ENCODE measurements at regions not wholly inside any gene's neighbourhood (a gene's known extent, or its start where the extent isn't known, plus 50 kb on each side); places are given as distances from the start of the nearest gene placed in this dataset.

DNA sequence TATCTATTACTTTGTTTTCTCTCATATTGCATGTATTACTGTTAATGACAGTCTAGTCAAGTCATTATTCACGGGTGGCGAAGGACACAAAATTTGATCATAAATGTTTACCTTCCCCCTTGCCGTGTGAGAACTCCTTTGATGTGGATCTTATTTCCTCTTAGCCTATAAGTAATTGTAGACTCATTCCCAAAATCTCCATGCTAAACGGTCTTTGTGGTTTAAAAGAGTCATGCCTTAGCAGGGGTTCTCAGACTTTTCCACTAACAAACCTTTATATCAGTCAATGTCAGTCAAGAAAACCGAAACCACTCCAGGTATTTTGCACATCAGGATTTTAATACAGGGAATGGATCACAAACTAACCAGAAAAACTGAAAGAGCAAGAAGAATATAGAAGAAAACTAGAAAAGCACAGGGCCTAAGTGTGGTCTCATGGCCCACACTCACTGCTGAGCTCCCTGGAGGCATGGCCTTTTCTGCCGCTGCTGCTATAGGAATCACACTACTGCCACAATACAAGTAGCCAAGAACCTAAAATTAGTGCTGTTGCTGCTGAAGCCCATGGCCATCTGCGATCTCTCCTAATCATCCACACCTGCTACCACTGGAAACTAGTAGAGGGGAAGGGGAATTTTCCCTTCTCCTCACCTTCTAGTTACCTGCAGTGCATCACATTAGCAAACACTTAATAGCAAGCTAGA, 186.0 kb upstream of the POU3F2 start:
- Histone ChIP-seq H3K4me3 (ENCODE audit: low read depth, low read length) (no peak overlapping the region), H2AFZ (ENCODE audit: low read length, unreplicated experiment) (no peak overlapping the region), H3K27ac (ENCODE audit: low read depth, low read length) (no peak overlapping the region), H3K79me2 (ENCODE audit: control insufficient read depth, insufficient read depth, low read length, unreplicated experiment) (no peaks in the 10 kb centered on the region), H3K27me3 (ENCODE audit: insufficient read depth, low read length) (no peaks in the 10 kb centered on the region), H3K36me3 (ENCODE audit: insufficient read depth, low read length) (no peaks in the 10 kb centered on the region), H3K4me1 (ENCODE audit: control insufficient read depth, insufficient read depth, low read length, unreplicated experiment) (no peaks in the 10 kb centered on the region)

DNA sequence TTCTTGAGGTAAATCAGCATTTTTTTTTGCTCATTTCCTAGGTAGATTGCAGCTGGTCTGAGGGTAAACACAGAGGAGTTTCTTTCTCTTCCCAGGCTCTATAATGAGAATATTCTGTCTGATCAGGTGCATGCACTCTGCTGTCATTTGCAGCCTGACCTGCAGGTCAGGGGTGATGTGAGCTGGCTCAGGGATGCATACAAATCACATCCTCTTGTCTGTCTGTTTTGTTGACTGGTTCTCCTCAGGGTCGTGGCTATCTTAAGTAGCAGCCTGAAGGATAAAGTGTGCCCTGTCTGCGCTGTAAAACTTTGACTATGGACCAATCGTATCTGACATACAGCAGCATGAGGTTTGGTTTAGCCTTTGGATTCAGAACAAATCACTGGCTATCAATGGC, 183.4 kb upstream of the POU3F2 start:
- Histone ChIP-seq H2AFZ (ENCODE audit: low read length, unreplicated experiment) (no peak overlapping the region), H3K4me3 (ENCODE audit: low read depth, low read length) (no peak overlapping the region), H3K36me3 (ENCODE audit: insufficient read depth, low read length) (no peaks in the 10 kb centered on the region), H3K27ac (ENCODE audit: low read depth, low read length) (no peak overlapping the region), H3K4me1 (ENCODE audit: control insufficient read depth, insufficient read depth, low read length, unreplicated experiment) (no peaks in the 10 kb centered on the region), H3K27me3 (ENCODE audit: insufficient read depth, low read length) (no peaks in the 10 kb centered on the region), H3K79me2 (ENCODE audit: control insufficient read depth, insufficient read depth, low read length, unreplicated experiment) (no peaks in the 10 kb centered on the region)

DNA sequence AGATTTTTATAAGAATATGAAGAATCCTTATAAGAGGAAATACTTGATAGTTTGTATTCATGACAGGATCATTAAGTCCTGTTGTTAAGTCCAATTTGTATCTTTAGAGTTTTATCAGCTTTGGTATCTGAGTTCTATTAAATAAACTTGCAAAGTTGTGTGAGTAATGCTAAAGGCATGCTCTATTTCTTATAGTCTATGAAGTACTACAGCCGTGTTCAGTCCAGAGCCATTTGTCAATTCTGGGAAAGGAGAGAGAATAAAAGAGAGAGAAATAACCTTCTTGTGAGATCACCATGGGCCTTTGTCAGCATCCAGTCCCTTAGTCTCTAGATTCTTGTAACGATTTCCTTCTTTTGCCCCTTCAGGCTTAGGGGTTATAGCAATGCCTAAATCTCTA, 181.2 kb upstream of the POU3F2 start:
- Histone ChIP-seq H3K79me2 (ENCODE audit: control insufficient read depth, insufficient read depth, low read length, unreplicated experiment) (no peaks in the 10 kb centered on the region), H3K4me3 (ENCODE audit: low read depth, low read length) (no peak overlapping the region), H3K27ac (ENCODE audit: low read depth, low read length) (no peak overlapping the region), H3K4me1 (ENCODE audit: control insufficient read depth, insufficient read depth, low read length, unreplicated experiment) (no peaks in the 10 kb centered on the region), H3K36me3 (ENCODE audit: insufficient read depth, low read length) (no peaks in the 10 kb centered on the region), H2AFZ (ENCODE audit: low read length, unreplicated experiment) (no peak overlapping the region), H3K27me3 (ENCODE audit: insufficient read depth, low read length) (no peaks in the 10 kb centered on the region)

DNA sequence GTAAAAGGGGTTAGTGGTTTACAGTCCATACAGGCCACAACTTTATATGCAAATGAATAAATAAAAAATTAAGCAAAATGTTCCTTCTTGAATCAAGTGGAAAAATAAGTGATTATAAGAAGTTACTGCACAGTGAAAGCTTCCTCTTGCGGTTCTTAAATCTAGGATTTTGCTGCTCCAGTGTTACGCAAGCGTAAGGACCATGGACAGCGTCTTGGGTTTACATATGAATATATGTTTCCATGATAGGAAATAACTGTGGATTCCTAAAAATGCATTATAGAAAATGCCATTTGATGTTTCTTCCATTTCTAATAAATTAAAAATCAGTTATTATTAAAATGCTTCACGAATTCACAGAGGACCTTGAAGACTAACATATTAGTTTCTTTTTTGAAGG, 176.6 kb upstream of the POU3F2 start:
- no peaks in the 10 kb centered on the region for H3K36me3 ChIP-seq (ENCODE audit: insufficient read depth, low read length)
- no peaks in the 10 kb centered on the region for H3K27me3 ChIP-seq (ENCODE audit: insufficient read depth, low read length)
- H3K79me2 ChIP-seq (ENCODE audit: control insufficient read depth, insufficient read depth, low read length, unreplicated experiment), result no peaks in the 10 kb centered on the region
- no peaks in the 10 kb centered on the region for H3K4me1 ChIP-seq (ENCODE audit: control insufficient read depth, insufficient read depth, low read length, unreplicated experiment)
- H3K4me3 ChIP-seq (ENCODE audit: low read depth, low read length), result no peak overlapping the region
- no peak overlapping the region for H2AFZ ChIP-seq (ENCODE audit: low read length, unreplicated experiment)
- no peak overlapping the region for H3K27ac ChIP-seq (ENCODE audit: low read depth, low read length)

DNA sequence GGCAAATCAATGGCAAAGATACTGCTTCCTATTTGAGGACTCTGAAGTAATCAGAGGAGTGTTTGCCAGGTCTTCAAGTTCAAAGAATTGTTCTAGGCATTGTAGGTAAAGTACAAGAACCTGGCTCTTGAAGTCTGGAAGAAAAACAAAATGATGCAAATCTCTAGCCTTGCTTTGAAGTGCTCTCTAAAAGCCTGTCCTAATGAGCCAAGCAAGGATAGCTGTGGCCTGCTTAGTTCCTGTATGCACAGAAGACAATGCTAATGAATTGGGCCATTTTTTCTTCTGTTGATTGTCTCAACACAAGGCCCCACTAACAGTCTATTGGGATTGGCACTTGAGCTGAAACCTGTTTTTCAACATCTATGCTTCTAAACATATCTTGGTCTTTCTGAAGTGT, 165.0 kb upstream of the POU3F2 start:
- Histone ChIP-seq H3K4me1 (ENCODE audit: control insufficient read depth, insufficient read depth, low read length, unreplicated experiment) (no peaks in the 10 kb centered on the region), H3K27me3 (ENCODE audit: insufficient read depth, low read length) (no peaks in the 10 kb centered on the region), H3K36me3 (ENCODE audit: insufficient read depth, low read length) (no peaks in the 10 kb centered on the region), H3K79me2 (ENCODE audit: control insufficient read depth, insufficient read depth, low read length, unreplicated experiment) (no peaks in the 10 kb centered on the region), H3K27ac (ENCODE audit: low read depth, low read length) (no peak overlapping the region), H2AFZ (ENCODE audit: low read length, unreplicated experiment) (no peak overlapping the region), H3K4me3 (ENCODE audit: low read depth, low read length) (no peak overlapping the region)

DNA sequence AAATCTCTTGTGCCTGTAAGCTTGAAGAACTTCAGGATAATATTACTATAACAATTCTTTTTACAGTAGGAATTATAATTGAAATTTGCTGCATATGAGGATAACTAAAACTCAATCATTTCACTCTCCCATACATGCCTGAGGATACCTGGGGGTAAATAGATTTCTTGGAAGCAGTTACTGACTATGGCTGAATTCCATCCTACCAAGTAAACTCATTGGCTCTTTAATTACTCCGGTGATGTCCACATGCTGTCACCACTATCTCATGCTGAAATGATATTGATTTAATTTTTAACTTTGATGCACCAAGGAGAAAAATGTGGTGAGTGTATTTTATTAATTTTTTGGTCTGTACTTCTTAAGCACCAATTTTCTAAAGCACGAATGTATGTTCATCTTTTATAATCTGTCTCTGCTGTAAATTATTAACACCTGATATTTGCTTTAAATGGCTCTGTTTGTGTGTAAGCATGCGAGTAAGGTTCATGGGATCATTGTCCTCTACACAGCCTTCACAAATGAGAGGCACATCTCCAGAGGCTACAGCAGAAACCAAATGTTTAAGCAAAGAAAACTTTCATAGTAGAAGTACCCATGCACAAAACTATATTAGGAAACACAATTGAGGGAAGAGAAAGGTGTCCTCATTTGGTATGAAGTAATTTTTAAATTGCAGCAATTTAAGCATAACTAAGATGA, 164.2 kb upstream of the POU3F2 start:
- H3K27ac ChIP-seq (ENCODE audit: low read depth, low read length), result no peak overlapping the region
- no peak overlapping the region for H2AFZ ChIP-seq (ENCODE audit: low read length, unreplicated experiment)
- no peaks in the 10 kb centered on the region for H3K4me1 ChIP-seq (ENCODE audit: control insufficient read depth, insufficient read depth, low read length, unreplicated experiment)
- no peak overlapping the region for H3K4me3 ChIP-seq (ENCODE audit: low read depth, low read length)
- H3K36me3 ChIP-seq (ENCODE audit: insufficient read depth, low read length), result no peaks in the 10 kb centered on the region
- H3K27me3 ChIP-seq (ENCODE audit: insufficient read depth, low read length), result no peaks in the 10 kb centered on the region
- no peaks in the 10 kb centered on the region for H3K79me2 ChIP-seq (ENCODE audit: control insufficient read depth, insufficient read depth, low read length, unreplicated experiment)

DNA sequence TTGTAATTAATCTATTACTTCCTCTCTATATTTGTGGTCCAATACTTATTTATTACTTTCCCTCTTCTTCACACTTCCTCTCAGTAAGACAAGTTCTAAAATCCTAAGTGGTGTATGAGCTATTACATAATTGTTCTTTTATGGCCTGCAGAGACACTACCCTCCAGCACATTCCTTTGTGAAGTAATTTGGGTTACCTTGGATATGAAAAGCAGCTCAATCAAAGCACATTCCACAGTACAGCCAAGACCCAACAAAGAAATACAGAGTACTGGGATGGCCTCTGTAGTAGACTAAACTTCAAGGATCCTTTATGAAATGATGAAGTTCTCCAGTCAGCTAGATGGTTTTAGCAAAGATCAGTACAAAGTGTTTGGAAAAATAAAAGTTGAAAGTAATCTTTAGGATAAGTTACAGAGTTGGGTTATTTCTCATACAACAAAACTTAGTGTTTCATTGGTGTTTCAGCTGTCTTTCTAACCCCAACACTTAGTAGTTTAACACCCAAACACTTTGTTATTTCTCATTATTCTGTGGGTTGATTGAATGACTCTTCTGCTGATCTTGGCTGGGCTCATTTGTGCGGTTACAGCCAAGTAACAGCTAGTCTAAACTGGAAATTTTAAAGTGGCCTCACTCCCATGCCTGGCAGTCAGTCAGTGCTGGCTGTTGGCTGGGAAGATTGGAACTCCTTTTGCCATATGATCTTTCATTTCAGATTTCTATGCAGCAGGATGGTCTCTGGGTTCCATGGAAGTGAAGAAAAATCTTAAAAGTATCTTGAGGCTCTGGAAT, 161.5 kb upstream of the POU3F2 start:
- Histone ChIP-seq H3K27ac (ENCODE audit: low read depth, low read length) (no peak overlapping the region), H3K36me3 (ENCODE audit: insufficient read depth, low read length) (no peaks in the 10 kb centered on the region), H3K79me2 (ENCODE audit: control insufficient read depth, insufficient read depth, low read length, unreplicated experiment) (no peaks in the 10 kb centered on the region), H2AFZ (ENCODE audit: low read length, unreplicated experiment) (no peak overlapping the region), H3K4me1 (ENCODE audit: control insufficient read depth, insufficient read depth, low read length, unreplicated experiment) (no peaks in the 10 kb centered on the region), H3K27me3 (ENCODE audit: insufficient read depth, low read length) (no peaks in the 10 kb centered on the region), H3K4me3 (ENCODE audit: low read depth, low read length) (no peak overlapping the region)

DNA sequence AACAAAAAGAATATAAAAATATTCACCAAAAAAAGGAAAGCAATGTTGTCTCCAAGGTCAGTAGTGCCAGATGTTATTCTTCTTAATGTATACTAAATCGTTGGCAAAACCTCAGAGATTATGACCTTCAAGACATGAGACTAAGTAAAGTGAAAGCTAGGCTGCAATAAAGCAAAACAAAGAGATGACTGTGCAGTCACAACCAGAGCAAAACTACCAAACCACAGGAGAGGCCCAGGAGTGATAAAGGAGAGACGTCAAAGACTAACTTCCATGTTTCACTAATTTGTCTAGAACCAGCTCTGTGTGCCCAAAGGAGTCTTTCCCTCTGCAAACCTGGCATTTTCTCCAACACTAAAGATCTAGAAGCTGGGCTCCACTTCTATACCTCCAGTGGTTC, 155.9 kb upstream of the POU3F2 start:
- Histone ChIP-seq H3K27ac (ENCODE audit: low read depth, low read length) (no peak overlapping the region), H3K4me1 (ENCODE audit: control insufficient read depth, insufficient read depth, low read length, unreplicated experiment) (no peaks in the 10 kb centered on the region), H3K27me3 (ENCODE audit: insufficient read depth, low read length) (no peaks in the 10 kb centered on the region), H3K36me3 (ENCODE audit: insufficient read depth, low read length) (no peaks in the 10 kb centered on the region), H3K4me3 (ENCODE audit: low read depth, low read length) (no peak overlapping the region), H3K79me2 (ENCODE audit: control insufficient read depth, insufficient read depth, low read length, unreplicated experiment) (no peaks in the 10 kb centered on the region), H2AFZ (ENCODE audit: low read length, unreplicated experiment) (no peak overlapping the region)

DNA sequence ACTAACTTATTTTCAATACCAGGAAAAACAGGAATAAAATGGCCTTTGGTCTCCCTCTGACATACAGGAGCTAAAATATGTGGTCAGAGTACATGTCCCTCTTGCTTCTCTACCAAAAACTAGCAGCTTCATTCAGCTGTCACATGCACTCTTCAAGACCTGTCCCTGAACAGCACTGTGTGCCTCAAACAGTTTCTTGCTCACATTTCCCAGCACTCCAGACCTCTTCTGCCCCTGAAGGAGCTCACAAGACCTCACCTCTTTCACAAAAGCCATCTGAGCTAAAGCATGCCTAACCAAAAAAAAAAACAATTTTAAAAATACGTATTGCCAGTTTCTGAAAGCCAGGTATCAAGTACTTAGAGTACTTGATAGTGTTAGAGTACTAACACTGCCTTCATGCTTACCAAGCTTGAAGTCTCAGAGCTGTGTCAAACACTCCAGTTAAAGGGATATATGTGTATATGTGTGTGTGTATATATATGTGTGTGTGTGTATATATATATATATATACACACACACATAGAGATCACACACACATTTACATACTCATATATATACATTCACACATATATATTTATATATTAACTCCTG, 148.3 kb upstream of the POU3F2 start:
- no peak overlapping the region for H2AFZ ChIP-seq (ENCODE audit: low read length, unreplicated experiment)
- no peaks in the 10 kb centered on the region for H3K27me3 ChIP-seq (ENCODE audit: insufficient read depth, low read length)
- no peaks in the 10 kb centered on the region for H3K79me2 ChIP-seq (ENCODE audit: control insufficient read depth, insufficient read depth, low read length, unreplicated experiment)
- H3K27ac ChIP-seq (ENCODE audit: low read depth, low read length), result no peak overlapping the region
- H3K4me3 ChIP-seq (ENCODE audit: low read depth, low read length), result no peak overlapping the region
- no peaks in the 10 kb centered on the region for H3K4me1 ChIP-seq (ENCODE audit: control insufficient read depth, insufficient read depth, low read length, unreplicated experiment)
- H3K36me3 ChIP-seq (ENCODE audit: insufficient read depth, low read length), result no peaks in the 10 kb centered on the region

DNA sequence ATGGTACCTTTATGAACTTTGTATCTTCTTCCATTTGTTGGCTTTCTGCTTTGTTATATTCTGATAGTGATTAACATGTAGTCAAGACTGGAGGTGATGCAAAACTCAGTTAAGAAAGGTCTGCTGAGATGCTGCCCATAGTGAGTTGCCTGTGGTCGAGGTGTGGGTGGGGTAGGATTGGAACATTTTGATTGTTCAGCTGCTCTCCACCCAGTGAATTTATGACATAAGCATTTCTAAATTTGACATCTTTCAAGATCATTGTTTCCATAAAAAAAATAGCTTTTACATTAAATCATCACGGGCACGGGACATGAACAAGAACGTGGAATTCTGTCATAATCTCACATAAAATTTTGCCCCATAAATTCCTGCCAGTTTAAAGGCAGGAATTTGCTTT, 146.6 kb upstream of the POU3F2 start:
- Histone ChIP-seq H3K4me3 (ENCODE audit: low read depth, low read length) (no peak overlapping the region), H3K27ac (ENCODE audit: low read depth, low read length) (no peak overlapping the region), H3K79me2 (ENCODE audit: control insufficient read depth, insufficient read depth, low read length, unreplicated experiment) (no peaks in the 10 kb centered on the region), H3K4me1 (ENCODE audit: control insufficient read depth, insufficient read depth, low read length, unreplicated experiment) (no peaks in the 10 kb centered on the region), H3K27me3 (ENCODE audit: insufficient read depth, low read length) (no peaks in the 10 kb centered on the region), H3K36me3 (ENCODE audit: insufficient read depth, low read length) (no peaks in the 10 kb centered on the region), H2AFZ (ENCODE audit: low read length, unreplicated experiment) (no peak overlapping the region)

Measured in ACC112 (cell line).